T-cell (primary cell): ENCODE measurements at regions not wholly inside any gene's neighbourhood (a gene's known extent, or its start where the extent isn't known, plus 50 kb on each side); places are given as distances from the start of the nearest gene placed in this dataset.
"Not testable (repeated sequence)": the region's sequence is repeated elsewhere in the genome, so short reads cannot be mapped to it uniquely, and the experiment has no call there.

ENCODE experiments used
- ATAC-seq, 4 experiments: fragments of 200-7000 bp in 3 of 4; fragments of 150-1000 bp in 1 of 4; cut with Tn5 transposase; replicated peaks in 1 of 4; 1 replicate in 3 of 4; 2 replicates in 1 of 4; pipeline ENCODE4 v1.10.0; 2021; ENCODE audit warnings: moderate library complexity in 3 of 4, mild to moderate bottlenecking in 2 of 4, moderate number of reproducible peaks in 1 of 4
- CTCF ChIA-PET, 2 donors: fragments of 300-600 bp; sonication (Branson Sonifier 250); formaldehyde crosslinking; loops; one replicate each; lab custom pipeline; 2022; ENCODE audit warnings: antibody characterized with exemption in 2 of 2; lab: Charles Lee
- POLR2A ChIA-PET, 2 donors: fragments of 300-600 bp; sonication (Branson Sonifier 250); formaldehyde crosslinking; loops; one replicate each; lab custom pipeline; 2022; ENCODE audit warnings: antibody characterized with exemption in 2 of 2; lab: Charles Lee
- DNase-seq, 35 experiments: peaks; one replicate each; pipeline versions ENCODE4 v3.0.0 to v3.0.0-alpha.2; 2013 to 2023
- H3K27ac ChIP-seq: one replicate; pipeline ENCODE4 v1.5.1; 2013; ENCODE audit warnings: low read length
- H3K27me3 ChIP-seq, 2 experiments: replicated peaks in 1 of 2; 1 replicate in 1 of 2; 2 replicates in 1 of 2; pipeline versions ENCODE4 v1.6.1 to v1.7.0; 2013; ENCODE audit warnings: low read length in 1 of 2, mixed read lengths in 1 of 2; ENCODE audit not compliant: control insufficient read depth in 2 of 2, insufficient read depth in 2 of 2; ENCODE audit errors: extremely low read depth in 1 of 2
- H3K36me3 ChIP-seq, 2 donors: 1 replicate in 1 of 2; 2 replicates in 1 of 2; pipeline versions ENCODE4 v1.6.1 to v1.7.0; 2013; ENCODE audit warnings: low read length in 1 of 2; ENCODE audit not compliant: control insufficient read depth in 2 of 2, insufficient read depth in 1 of 2; ENCODE audit errors: extremely low read depth in 1 of 2
- H3K4me1 ChIP-seq, 2 experiments: 1 replicate in 1 of 2; 2 replicates in 1 of 2; pipeline versions ENCODE4 v1.6.1 to v1.7.0; 2013; ENCODE audit warnings: low read length in 2 of 2, mixed read lengths in 1 of 2; ENCODE audit not compliant: insufficient read depth in 2 of 2, control insufficient read depth in 1 of 2; ENCODE audit errors: extremely low read depth in 1 of 2
- H3K4me3 ChIP-seq, 2 donors: 1 replicate in 1 of 2; 2 replicates in 1 of 2; pipeline versions ENCODE4 v1.5.1 to v1.7.0; 2013; ENCODE audit warnings: mild to moderate bottlenecking in 2 of 2, low read length in 1 of 2, moderate library complexity in 1 of 2; ENCODE audit not compliant: control insufficient read depth in 1 of 2; ENCODE audit errors: extremely low read depth in 1 of 2
- H3K9me3 ChIP-seq: 2 replicates; pipeline ENCODE4 v1.7.0; 2013
- H3K27ac Mint-ChIP-seq, 2 donors: one replicate each; pipeline ENCODE4 v1.8.0; 2020 to 2021; ENCODE audit warnings: mild to moderate bottlenecking in 2 of 2, mixed read lengths in 2 of 2
- H3K27me3 Mint-ChIP-seq, 2 donors: one replicate each; pipeline ENCODE4 v1.8.0; 2021 to 2022; ENCODE audit warnings: mixed read lengths in 2 of 2
- H3K36me3 Mint-ChIP-seq: one replicate; pipeline ENCODE4 v1.8.0; 2021; ENCODE audit warnings: mixed read lengths
- H3K4me1 Mint-ChIP-seq, 3 donors: one replicate each; pipeline ENCODE4 v1.8.0; 2020 to 2022; ENCODE audit warnings: mixed read lengths in 3 of 3, mild to moderate bottlenecking in 1 of 3
- H3K4me3 Mint-ChIP-seq, 3 donors: one replicate each; pipeline ENCODE4 v1.8.0; 2020 to 2022; ENCODE audit warnings: mild to moderate bottlenecking in 3 of 3, mixed read lengths in 3 of 3, moderate library complexity in 3 of 3
- H3K9me3 Mint-ChIP-seq, 3 donors: one replicate each; pipeline ENCODE4 v1.8.0; 2020 to 2022; ENCODE audit warnings: mixed read lengths in 3 of 3
- WGBS: methylation state at CpG from one replicate; pipeline ENCODE4 v1.1.5; 2013; ENCODE audit warnings: missing lambda C conversion rate; ENCODE audit not compliant: insufficient coverage; 5-methylcytosine and 5-hydroxymethylcytosine counted together

DNA sequence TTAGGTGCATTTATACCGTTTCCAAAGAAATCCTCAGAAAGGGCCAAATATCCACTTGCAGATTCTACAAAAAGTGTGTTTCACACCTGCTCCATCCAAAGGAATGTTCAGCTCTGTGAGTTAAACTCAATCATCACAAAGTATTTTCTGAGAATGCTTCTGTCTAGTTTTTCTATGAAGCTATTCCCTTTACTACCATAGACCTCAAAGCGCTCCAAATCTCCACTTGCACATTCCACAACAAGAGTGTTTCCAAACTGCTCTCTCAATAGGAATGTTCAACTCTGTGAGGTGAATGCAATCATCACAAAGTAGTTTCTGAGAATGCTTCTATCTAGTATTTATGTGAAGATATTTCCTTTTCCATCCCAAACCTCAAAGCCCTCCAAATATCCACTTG, 412.7 kb upstream of the WSB1 start:
- H3K27ac Mint-ChIP-seq, H3K9me3 ChIP-seq, CTCF ChIA-PET, H3K36me3 ChIP-seq, H3K36me3 Mint-ChIP-seq, H3K9me3 Mint-ChIP-seq, H3K4me1 Mint-ChIP-seq, H3K4me3 ChIP-seq, POLR2A ChIA-PET, H3K27me3 ChIP-seq, H3K4me1 ChIP-seq, H3K27ac ChIP-seq, H3K27me3 Mint-ChIP-seq, DNase-seq, H3K4me3 Mint-ChIP-seq: not testable (repeated sequence)
- WGBS, result no CpG with 5 or more reads among the region's 2 CpGs
- peak in 1 of 4 experiments; percentile 13 for ATAC-seq

- peak; percentile 10 to 72 (median 58) for ATAC-seq
- POLR2A ChIA-PET, H3K36me3 Mint-ChIP-seq, H3K27me3 ChIP-seq, H3K27ac Mint-ChIP-seq, H3K27me3 Mint-ChIP-seq, DNase-seq, H3K4me3 Mint-ChIP-seq, H3K4me1 ChIP-seq, H3K36me3 ChIP-seq, H3K27ac ChIP-seq, H3K4me1 Mint-ChIP-seq, H3K9me3 Mint-ChIP-seq, CTCF ChIA-PET, H3K4me3 ChIP-seq, H3K9me3 ChIP-seq: not testable (repeated sequence)
- WGBS, result no CpG with 5 or more reads among the region's 9 CpGs
These were observed 411.7 kb upstream of the WSB1 start for GRCh38 chr17:26882097-26882761.

DNA sequence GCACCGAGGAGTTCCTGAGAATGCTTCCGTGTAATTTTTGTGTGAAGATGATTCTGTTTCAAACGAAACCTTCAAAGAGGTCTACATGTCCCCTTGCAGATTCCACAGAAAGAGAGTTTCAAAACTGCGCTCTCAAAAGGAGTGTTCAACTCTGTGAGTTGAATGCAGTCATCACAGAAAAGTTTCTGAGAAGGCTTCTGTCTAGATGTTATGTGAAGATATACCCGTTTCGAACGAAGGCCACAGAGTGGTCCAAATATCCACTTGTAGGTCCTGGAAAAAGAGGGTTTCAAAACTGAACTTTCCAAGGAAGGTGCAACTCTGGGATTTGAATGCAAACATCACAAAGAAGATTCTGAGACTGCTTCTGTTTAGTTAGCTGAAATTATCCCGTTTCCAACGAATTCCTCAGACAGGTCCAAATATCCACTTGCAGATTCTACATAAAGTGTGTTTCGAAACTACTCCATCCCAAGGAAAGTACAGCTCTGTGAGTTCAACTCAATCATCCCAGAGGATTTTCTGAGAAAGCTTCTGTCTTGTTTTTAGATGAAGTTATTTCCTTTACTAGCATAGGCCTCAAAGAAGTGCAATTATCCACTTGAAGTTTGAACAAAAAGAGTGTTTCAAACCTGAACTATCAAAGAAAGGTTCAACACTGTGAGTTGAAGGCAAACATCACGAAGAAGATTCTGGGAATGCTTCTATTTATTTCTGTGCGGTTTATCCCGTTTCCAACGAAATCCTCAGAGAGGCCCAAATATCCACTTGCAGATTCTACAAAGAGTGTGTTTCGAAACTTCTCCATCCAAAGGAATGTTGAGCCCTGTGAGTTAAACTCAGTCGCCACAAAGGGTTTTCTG, 409.8 kb upstream of the WSB1 start:
- H3K9me3 ChIP-seq, H3K27me3 Mint-ChIP-seq, H3K4me3 Mint-ChIP-seq, H3K27me3 ChIP-seq, H3K4me1 ChIP-seq, H3K27ac ChIP-seq, H3K9me3 Mint-ChIP-seq, H3K36me3 ChIP-seq, H3K36me3 Mint-ChIP-seq, CTCF ChIA-PET, H3K27ac Mint-ChIP-seq, H3K4me3 ChIP-seq, POLR2A ChIA-PET, H3K4me1 Mint-ChIP-seq, DNase-seq: not testable (repeated sequence)
- peak in 3 of 4 experiments; percentile 36 to 45 (median 40) for ATAC-seq
- WGBS, result no CpG with 5 or more reads among the region's 16 CpGs

- H3K4me3 Mint-ChIP-seq, H3K27ac ChIP-seq, CTCF ChIA-PET, H3K4me1 Mint-ChIP-seq, POLR2A ChIA-PET, H3K4me1 ChIP-seq, H3K27me3 Mint-ChIP-seq, DNase-seq, H3K27me3 ChIP-seq, H3K36me3 ChIP-seq, H3K4me3 ChIP-seq, H3K27ac Mint-ChIP-seq, H3K9me3 Mint-ChIP-seq, H3K36me3 Mint-ChIP-seq, H3K9me3 ChIP-seq: not testable (repeated sequence)
- ATAC-seq, result peak in 3 of 4 experiments; percentile 20 to 35 (median 21)
- WGBS, result no CpG with 5 or more reads among the region's 4 CpGs
These were observed 409.2 kb upstream of the WSB1 start for GRCh38 chr17:26884741-26885059.

- H3K27me3 Mint-ChIP-seq, H3K4me3 ChIP-seq, H3K36me3 ChIP-seq, H3K4me1 ChIP-seq, H3K4me1 Mint-ChIP-seq, H3K9me3 Mint-ChIP-seq, H3K27ac ChIP-seq, H3K9me3 ChIP-seq, H3K27ac Mint-ChIP-seq, POLR2A ChIA-PET, H3K27me3 ChIP-seq, CTCF ChIA-PET, H3K36me3 Mint-ChIP-seq, H3K4me3 Mint-ChIP-seq: not testable (repeated sequence)
- WGBS, result 60% methylated on average over 2 of the region's 8 CpGs
- DNase-seq (peak in 13 of 35 experiments; percentile 0 to 83 (median 5)), ATAC-seq (peak in 1 of 4 experiments; percentile 25)
These were observed 408.5 kb upstream of the WSB1 start for GRCh38 chr17:26885244-26885970.
